ENCODE measurements at regions not wholly inside any gene's neighbourhood (a gene's known extent, or its start where the extent isn't known, plus 50 kb on each side); places are given as distances from the start of the nearest gene placed in this dataset.

DNA sequence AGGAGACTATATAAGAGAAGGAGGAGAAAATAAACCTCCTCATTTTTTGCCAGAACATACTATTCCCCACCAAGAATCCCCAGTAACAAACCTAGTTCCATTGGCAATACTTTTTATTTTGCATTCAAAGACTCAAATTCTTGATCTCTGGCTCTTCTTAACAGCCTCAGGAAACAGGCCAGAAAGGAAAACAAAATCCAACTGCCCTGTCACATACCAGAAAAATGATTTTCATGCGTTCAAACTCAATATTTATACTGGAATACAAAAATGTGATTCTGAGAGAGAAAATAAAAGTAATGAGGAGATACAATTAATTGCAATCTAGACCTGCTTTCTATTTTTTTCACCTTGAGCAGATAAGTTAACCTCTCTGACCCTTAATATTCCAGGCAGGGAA, 435.9 kb upstream of the AUTS2 start:
- H3K9me3 ChIP-seq (ENCODE audit: severe bottlenecking), result no peaks in the 10 kb centered on the region
- H3K27ac ChIP-seq, result no peak overlapping the region
- H3K4me3 ChIP-seq (ENCODE audit: low read depth, low read length), result no peak overlapping the region
- H3K27me3 ChIP-seq (ENCODE audit: insufficient read depth, low read depth, severe bottlenecking), result no peaks in the 10 kb centered on the region
- TF ChIP-seq, protein P1, sequence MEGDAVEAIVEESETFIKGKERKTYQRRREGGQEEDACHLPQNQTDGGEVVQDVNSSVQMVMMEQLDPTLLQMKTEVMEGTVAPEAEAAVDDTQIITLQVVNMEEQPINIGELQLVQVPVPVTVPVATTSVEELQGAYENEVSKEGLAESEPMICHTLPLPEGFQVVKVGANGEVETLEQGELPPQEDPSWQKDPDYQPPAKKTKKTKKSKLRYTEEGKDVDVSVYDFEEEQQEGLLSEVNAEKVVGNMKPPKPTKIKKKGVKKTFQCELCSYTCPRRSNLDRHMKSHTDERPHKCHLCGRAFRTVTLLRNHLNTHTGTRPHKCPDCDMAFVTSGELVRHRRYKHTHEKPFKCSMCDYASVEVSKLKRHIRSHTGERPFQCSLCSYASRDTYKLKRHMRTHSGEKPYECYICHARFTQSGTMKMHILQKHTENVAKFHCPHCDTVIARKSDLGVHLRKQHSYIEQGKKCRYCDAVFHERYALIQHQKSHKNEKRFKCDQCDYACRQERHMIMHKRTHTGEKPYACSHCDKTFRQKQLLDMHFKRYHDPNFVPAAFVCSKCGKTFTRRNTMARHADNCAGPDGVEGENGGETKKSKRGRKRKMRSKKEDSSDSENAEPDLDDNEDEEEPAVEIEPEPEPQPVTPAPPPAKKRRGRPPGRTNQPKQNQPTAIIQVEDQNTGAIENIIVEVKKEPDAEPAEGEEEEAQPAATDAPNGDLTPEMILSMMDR (IDR thresholded peaks at IDR 0.05; ENCODE audit: low read depth, low read length), result no peak
- no peak for DNase-seq
- H3K36me3 ChIP-seq, result no peaks in the 10 kb centered on the region

GRCh38 chr7:69162931-69163670, 435.2 kb upstream of the AUTS2 start:
- H3K27ac ChIP-seq, result no peak overlapping the region
- no peaks in the 10 kb centered on the region for H3K36me3 ChIP-seq
- no peak for DNase-seq
- H3K9me3 ChIP-seq (ENCODE audit: severe bottlenecking), result no peaks in the 10 kb centered on the region
- TF ChIP-seq, protein P1 (IDR thresholded peaks at IDR 0.05; ENCODE audit: low read depth, low read length), result no peak
- H3K4me3 ChIP-seq (ENCODE audit: low read depth, low read length), result no peak overlapping the region
- H3K27me3 ChIP-seq (ENCODE audit: insufficient read depth, low read depth, severe bottlenecking), result no peaks in the 10 kb centered on the region

- H3K36me3 ChIP-seq, result no peaks in the 10 kb centered on the region
- H3K9me3 ChIP-seq (ENCODE audit: severe bottlenecking), result no peaks in the 10 kb centered on the region
- DNase-seq, result no peak
- TF ChIP-seq, protein P1 (IDR thresholded peaks at IDR 0.05; ENCODE audit: low read depth, low read length), result no peak
- no peak overlapping the region for H3K4me3 ChIP-seq (ENCODE audit: low read depth, low read length)
- no peak overlapping the region for H3K27ac ChIP-seq
- H3K27me3 ChIP-seq (ENCODE audit: insufficient read depth, low read depth, severe bottlenecking), result no peaks in the 10 kb centered on the region
Observed at GRCh38 chr7:69166979-69167516, 431.2 kb upstream of the AUTS2 start.

DNA sequence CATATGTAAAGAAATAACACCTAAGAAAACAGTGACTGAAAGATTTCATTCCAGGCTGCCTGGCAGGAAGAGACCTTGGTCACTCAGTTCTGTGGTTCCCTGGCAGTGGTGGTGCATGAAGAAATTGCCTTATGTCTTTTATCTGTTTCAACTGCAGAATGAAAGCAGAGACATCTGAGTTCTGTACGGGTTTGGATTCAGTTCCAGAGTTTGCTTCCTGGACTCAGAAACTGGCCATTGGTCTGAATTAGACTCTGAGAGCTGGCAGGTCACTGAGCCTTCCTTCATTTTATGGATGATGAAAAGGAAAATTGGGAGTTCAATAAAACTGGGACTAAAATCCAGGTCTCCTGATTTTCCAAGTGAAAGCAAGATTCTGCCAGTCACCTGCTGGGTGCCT, 428.9 kb upstream of the AUTS2 start:
- Histone ChIP-seq H3K27ac (no peak overlapping the region), H3K9me3 (ENCODE audit: severe bottlenecking) (no peaks in the 10 kb centered on the region), H3K36me3 (no peaks in the 10 kb centered on the region), H3K27me3 (ENCODE audit: insufficient read depth, low read depth, severe bottlenecking) (no peaks in the 10 kb centered on the region), H3K4me3 (ENCODE audit: low read depth, low read length) (no peak overlapping the region)
- no peak for DNase-seq
- TF ChIP-seq, protein P1 (IDR thresholded peaks at IDR 0.05; ENCODE audit: low read depth, low read length), result no peak

DNA sequence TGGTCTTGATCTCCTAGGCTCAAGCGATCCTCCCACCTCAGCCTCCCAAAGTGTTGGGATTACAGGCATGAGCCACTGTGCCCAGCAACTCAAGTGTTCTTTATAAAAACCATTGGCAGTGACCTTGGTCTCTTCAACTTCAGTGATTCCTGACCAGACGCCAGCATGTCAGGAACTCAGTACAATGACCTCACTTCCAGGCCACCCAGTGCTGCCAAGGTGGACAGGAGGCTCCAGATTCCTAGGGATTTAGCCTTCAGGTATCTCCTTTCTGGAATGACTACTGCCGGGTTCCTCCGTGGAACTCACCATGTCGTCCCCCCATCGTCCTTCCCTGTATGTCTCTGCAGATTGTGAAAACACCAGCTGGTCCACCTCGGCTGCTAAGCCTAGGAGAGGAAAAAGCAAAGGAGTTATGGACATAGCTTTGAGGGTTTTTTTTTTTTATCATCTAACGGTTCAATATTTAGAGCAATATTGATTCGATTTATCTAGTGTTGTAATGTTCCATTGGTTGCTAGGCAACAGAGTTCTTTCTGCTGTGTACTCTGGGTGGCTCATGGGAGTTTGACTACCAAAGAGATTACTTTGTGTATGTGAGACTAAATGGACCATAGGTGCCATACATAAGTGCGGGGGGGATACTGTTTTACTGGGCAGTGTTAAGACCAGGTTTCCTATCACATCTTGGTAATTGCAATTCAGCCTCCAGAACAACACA, 425.8 kb upstream of the AUTS2 start:
- DNase-seq, result no peak
- TF ChIP-seq, protein P1 (IDR thresholded peaks at IDR 0.05; ENCODE audit: low read depth, low read length), result no peak
- H3K36me3 ChIP-seq, result no peaks in the 10 kb centered on the region

More for the DNA sequence above, 425.8 kb upstream of the AUTS2 start:
- H3K27me3 ChIP-seq (ENCODE audit: insufficient read depth, low read depth, severe bottlenecking), result no peaks in the 10 kb centered on the region
- H3K27ac ChIP-seq, result no peak overlapping the region
- no peak overlapping the region for H3K4me3 ChIP-seq (ENCODE audit: low read depth, low read length)
- H3K9me3 ChIP-seq (ENCODE audit: severe bottlenecking), result peaks cover 2% of the 10 kb centered on the region
